GM12891 (cell line): ENCODE measurements at regions not wholly inside any gene's neighbourhood (a gene's known extent, or its start where the extent isn't known, plus 50 kb on each side); places are given as distances from the start of the nearest gene placed in this dataset.

Experiments
- PAX5 ChIP-seq: IDR thresholded peaks from 2 replicates; pipeline ENCODE4 v1.6.1; 2011; ENCODE audit warnings: low read length, moderate library complexity, mild to moderate bottlenecking; ENCODE audit not compliant: insufficient read depth, severe bottlenecking
- POLR2A ChIP-seq: IDR thresholded peaks from 2 replicates; pipeline ENCODE4 v1.6.1; 2011; ENCODE audit warnings: low read depth, low read length, control low read depth
- POLR2AphosphoS5 ChIP-seq: IDR thresholded peaks from 2 replicates; pipeline ENCODE4 v1.6.1; 2011; ENCODE audit warnings: low read depth, low read length, control low read depth
- TAF1 ChIP-seq: IDR thresholded peaks from 2 replicates; pipeline ENCODE4 v1.6.1; 2011; ENCODE audit warnings: low read depth, low read length, control low read depth

DNA sequence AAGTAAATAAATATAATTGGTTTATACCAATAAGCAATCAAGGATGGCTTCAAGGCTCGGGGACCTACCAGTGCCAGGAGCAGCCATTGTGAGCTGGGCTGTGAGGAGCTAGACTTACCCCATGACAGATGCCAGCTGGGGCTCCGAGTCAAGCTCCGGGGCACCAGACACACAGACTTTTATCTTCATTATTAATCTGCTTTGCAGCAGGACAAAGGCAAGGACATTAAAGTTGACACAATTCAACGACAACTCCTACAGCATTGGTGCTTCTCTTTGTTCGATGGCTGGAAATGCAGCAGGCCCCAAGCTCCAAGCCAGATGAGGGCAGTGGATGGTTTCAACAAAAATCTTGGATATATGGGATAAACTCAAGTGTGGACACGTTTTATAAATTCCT, 68.3 kb downstream of the CD24 start:
- TF ChIP-seq TAF1 (no peak), POLR2A (no peak), POLR2AphosphoS5 (no peak), PAX5 (no peak)
